ENCODE measurements at regions not wholly inside any gene's neighbourhood (a gene's known extent, or its start where the extent isn't known, plus 50 kb on each side); places are given as distances from the start of the nearest gene placed in this dataset.
"Not testable (repeated sequence)": the region's sequence is repeated elsewhere in the genome, so short reads cannot be mapped to it uniquely, and the experiment has no call there.

DNA sequence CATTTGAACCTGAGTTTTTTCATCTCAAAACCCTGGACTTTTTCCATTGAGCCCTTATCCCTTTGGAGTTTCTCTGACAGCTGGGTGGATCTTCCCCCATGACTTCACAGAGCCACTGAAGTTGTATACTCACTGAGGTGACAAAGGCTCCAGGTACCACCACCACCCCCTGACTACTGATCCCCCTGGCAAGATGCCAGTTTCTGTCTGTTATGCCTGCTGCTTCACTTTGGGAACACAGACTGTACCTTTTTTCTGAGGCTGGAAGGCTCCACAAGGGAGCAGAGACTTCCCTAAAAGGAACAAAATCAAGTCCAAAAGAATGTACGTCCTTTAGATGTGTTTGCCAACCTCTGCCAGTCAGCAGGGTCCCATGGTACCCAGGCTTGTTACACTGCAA lies 160.3 kb upstream of the JADE1 start:
- H3K36me3 ChIP-seq (ENCODE audit: control insufficient read depth in 2 of 2, insufficient read depth in 1 of 2, low read length in 2 of 2): no peaks in the 10 kb centered on the region
- H3K4me1 ChIP-seq (ENCODE audit: control insufficient read depth, insufficient read depth, low read length): no peaks in the 10 kb centered on the region
- H3K4me3 ChIP-seq (ENCODE audit: low read depth, low read length): no peak overlapping the region
- ChIA-PET POLR2A (no interaction called here), CTCF (no interaction called here)
- H3K9me3 ChIP-seq (ENCODE audit: control insufficient read depth, insufficient read depth, low read depth, low read length): no peaks in the 10 kb centered on the region
- no peak for TF ChIP-seq ZSCAN16 (tag by site-specific recombination; IDR thresholded peaks at IDR 0.05)
- TF ChIP-seq ZNF610 (tag by site-specific recombination; IDR thresholded peaks at IDR 0.05; ENCODE audit: borderline replicate concordance): no peak
- no peak for TF ChIP-seq ZNF366 (tag by site-specific recombination; conservative IDR thresholded peaks at IDR 0.05)
- H3K27ac ChIP-seq (ENCODE audit: extremely low read depth, low read depth, low read length): no peak overlapping the region

DNA sequence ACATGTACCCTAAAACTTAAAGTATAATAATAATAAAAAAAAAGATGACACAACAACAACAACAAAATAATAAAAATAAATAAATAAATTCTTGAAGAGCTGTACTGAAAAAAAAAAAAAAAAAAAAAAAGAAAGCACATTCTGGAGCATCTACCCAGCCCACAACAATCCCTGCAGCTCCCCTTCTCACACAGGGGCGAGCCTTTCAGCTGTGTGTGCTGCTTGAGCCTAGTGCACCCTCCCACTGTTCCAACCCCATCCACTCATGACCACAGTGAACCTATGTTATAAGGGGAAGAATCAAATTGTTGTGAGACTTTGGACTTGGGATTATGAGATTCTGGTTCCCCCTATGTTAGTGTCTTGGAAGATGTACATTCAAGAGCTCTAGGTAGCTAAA lies 161.5 kb upstream of the JADE1 start:
- CTCF ChIA-PET: no interaction called here
- POLR2A ChIA-PET: no interaction called here
- no peak overlapping the region for H3K4me3 ChIP-seq (ENCODE audit: low read depth, low read length)

DNA sequence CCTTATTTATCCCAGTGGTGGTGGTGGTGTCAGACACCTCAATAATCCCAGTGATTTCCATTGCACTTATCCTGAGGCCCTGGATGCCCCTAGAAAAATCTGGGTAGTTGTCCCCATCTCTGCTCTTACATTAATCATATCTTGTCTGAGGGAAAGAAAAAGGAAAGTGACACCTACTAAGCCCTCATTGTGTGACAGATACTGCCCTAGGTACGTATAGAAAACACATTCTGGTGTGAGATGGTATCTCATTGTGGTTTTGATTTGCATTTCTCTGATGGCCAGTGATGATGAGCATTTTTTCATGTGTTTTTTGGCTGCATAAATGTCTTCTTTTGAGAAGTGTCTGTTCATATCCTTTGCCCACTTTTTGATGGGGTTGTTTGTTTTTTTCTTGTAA lies 162.6 kb upstream of the JADE1 start:
- CTCF ChIA-PET; H3K9me3 ChIP-seq (ENCODE audit: control insufficient read depth, insufficient read depth, low read depth, low read length); H3K4me1 ChIP-seq (ENCODE audit: control insufficient read depth, insufficient read depth, low read length); POLR2A ChIA-PET; H3K36me3 ChIP-seq (ENCODE audit: control insufficient read depth in 2 of 2, insufficient read depth in 1 of 2, low read length in 2 of 2); H3K4me3 ChIP-seq (ENCODE audit: low read depth, low read length); H3K27ac ChIP-seq (ENCODE audit: extremely low read depth, low read depth, low read length): not testable (repeated sequence)

More for the DNA sequence above, 161.5 kb upstream of the JADE1 start:
- H3K9me3 ChIP-seq (ENCODE audit: control insufficient read depth, insufficient read depth, low read depth, low read length): no peaks in the 10 kb centered on the region
- no peak for TF ChIP-seq ZNF132 (tag by site-specific recombination; IDR thresholded peaks at IDR 0.05; ENCODE audit: borderline replicate concordance)
- TF ChIP-seq ZFP69B (tag by site-specific recombination; IDR thresholded peaks at IDR 0.05): no peak
- no peak for TF ChIP-seq MEIS1 (CRISPR knock-in tag; IDR thresholded peaks at IDR 0.05; ENCODE audit: borderline replicate concordance)
- TF ChIP-seq FEZF1 (tag by site-specific recombination; IDR thresholded peaks at IDR 0.05): no peak
- TF ChIP-seq GLIS2 (tag by site-specific recombination; IDR thresholded peaks at IDR 0.05): no peak
- no peak for TF ChIP-seq ZBTB20 (tag by site-specific recombination; IDR thresholded peaks at IDR 0.05)
- TF ChIP-seq ZNF654 (tag by site-specific recombination; IDR thresholded peaks at IDR 0.05; ENCODE audit: low read depth): no peak
- TF ChIP-seq, protein P1, sequence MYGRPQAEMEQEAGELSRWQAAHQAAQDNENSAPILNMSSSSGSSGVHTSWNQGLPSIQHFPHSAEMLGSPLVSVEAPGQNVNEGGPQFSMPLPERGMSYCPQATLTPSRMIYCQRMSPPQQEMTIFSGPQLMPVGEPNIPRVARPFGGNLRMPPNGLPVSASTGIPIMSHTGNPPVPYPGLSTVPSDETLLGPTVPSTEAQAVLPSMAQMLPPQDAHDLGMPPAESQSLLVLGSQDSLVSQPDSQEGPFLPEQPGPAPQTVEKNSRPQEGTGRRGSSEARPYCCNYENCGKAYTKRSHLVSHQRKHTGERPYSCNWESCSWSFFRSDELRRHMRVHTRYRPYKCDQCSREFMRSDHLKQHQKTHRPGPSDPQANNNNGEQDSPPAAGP (tag by site-specific recombination; IDR thresholded peaks at IDR 0.05): no peak
- TF ChIP-seq ZNF341 (tag by site-specific recombination; IDR thresholded peaks at IDR 0.05; ENCODE audit: low read depth): no peak
- TF ChIP-seq, protein P2, sequence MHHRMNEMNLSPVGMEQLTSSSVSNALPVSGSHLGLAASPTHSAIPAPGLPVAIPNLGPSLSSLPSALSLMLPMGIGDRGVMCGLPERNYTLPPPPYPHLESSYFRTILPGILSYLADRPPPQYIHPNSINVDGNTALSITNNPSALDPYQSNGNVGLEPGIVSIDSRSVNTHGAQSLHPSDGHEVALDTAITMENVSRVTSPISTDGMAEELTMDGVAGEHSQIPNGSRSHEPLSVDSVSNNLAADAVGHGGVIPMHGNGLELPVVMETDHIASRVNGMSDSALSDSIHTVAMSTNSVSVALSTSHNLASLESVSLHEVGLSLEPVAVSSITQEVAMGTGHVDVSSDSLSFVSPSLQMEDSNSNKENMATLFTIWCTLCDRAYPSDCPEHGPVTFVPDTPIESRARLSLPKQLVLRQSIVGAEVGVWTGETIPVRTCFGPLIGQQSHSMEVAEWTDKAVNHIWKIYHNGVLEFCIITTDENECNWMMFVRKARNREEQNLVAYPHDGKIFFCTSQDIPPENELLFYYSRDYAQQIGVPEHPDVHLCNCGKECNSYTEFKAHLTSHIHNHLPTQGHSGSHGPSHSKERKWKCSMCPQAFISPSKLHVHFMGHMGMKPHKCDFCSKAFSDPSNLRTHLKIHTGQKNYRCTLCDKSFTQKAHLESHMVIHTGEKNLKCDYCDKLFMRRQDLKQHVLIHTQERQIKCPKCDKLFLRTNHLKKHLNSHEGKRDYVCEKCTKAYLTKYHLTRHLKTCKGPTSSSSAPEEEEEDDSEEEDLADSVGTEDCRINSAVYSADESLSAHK (tag by site-specific recombination; IDR thresholded peaks at IDR 0.05): no peak
- TF ChIP-seq ZSCAN16 (tag by site-specific recombination; IDR thresholded peaks at IDR 0.05): no peak
- no peak for TF ChIP-seq ZFHX2 (tag by site-specific recombination; conservative IDR thresholded peaks at IDR 0.05)
- no peak for TF ChIP-seq ZNF555 (tag by site-specific recombination; conservative IDR thresholded peaks at IDR 0.05)
- TF ChIP-seq, protein P3, sequence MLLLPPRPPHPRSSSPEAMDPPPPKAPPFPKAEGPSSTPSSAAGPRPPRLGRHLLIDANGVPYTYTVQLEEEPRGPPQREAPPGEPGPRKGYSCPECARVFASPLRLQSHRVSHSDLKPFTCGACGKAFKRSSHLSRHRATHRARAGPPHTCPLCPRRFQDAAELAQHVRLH (tag by site-specific recombination; IDR thresholded peaks at IDR 0.05): no peak
- no peak for TF ChIP-seq EGR2 (tag by site-specific recombination; IDR thresholded peaks at IDR 0.05; ENCODE audit: low read depth)
- TF ChIP-seq ZNF701 (tag by site-specific recombination; IDR thresholded peaks at IDR 0.05): no peak
- no peak overlapping the region for H3K27ac ChIP-seq (ENCODE audit: extremely low read depth, low read depth, low read length)
- H3K4me1 ChIP-seq (ENCODE audit: control insufficient read depth, insufficient read depth, low read length): no peaks in the 10 kb centered on the region
- H3K36me3 ChIP-seq (ENCODE audit: control insufficient read depth in 2 of 2, insufficient read depth in 1 of 2, low read length in 2 of 2): no peaks in the 10 kb centered on the region

DNA sequence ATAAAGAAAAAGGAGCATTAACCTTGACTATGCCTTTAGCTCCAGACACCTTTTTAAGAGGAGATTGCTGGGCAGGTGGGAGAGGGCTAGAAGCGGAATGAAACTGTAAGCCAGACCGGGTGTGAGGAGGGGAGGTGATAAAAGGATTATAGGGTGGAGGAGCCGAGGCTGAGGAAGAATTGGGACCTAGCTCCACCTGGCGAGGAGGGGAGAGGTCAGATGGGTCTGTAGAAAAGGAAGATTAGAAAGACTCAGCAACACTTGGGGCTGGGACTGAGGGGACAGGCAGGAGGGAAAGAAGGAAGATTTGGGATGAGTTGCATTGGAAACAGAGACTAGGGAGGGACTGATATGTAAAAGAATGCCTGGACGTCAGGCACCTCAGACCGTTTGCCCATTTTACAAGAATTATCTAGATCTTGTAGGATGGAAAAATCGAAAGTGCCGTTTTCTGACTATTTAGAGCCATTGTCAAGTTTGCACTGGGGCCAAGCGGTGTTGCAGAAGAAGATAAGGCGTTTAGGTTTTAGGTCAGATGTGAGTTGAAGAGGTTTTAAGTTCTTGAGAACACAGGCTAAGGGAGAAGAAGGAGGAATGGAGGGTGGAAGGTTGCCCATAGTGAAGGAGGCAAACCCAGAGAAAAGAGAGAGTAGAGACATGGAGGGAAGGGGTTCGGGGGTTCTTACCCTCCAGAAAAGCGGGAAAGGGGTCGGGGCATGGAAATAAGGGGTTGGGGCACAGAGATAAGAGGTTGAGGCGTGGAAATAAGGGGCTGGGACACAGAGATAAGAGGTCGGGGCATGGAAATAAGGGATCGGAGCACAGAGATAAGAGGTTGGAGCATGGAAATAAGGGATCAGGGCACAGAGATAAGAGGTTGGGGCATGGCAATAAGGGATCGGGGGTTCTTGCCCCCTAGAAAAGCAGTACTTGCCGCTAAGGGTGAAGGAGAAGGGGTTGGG lies 164.5 kb upstream of the JADE1 start:
- H3K36me3 ChIP-seq (ENCODE audit: control insufficient read depth in 2 of 2, insufficient read depth in 1 of 2, low read length in 2 of 2); H3K4me1 ChIP-seq (ENCODE audit: control insufficient read depth, insufficient read depth, low read length); CTCF ChIA-PET; H3K27ac ChIP-seq (ENCODE audit: extremely low read depth, low read depth, low read length); POLR2A ChIA-PET; H3K9me3 ChIP-seq (ENCODE audit: control insufficient read depth, insufficient read depth, low read depth, low read length); H3K4me3 ChIP-seq (ENCODE audit: low read depth, low read length): not testable (repeated sequence)

DNA sequence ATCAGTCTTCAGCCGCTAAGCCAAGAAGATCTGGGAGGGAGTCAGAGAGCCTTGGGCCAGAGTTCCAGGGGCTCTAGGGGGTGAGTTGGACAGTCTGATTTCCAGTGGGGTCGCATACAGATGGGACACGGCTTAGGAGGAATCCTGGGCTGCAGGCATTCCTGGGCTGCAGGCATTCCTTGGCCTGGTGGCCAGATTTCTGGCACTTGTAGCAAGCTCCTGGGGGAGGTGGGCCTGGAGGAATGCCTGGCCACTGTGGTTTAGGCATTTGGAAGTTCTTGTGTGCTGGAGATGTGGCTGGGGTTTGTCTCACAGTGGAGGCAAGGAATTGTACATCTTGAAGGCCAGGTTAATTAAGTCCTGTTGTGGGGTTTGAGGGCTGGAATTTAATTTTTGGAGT lies 165.4 kb upstream of the JADE1 start:
- H3K9me3 ChIP-seq (ENCODE audit: control insufficient read depth, insufficient read depth, low read depth, low read length); H3K36me3 ChIP-seq (ENCODE audit: control insufficient read depth in 2 of 2, insufficient read depth in 1 of 2, low read length in 2 of 2); H3K27ac ChIP-seq (ENCODE audit: extremely low read depth, low read depth, low read length); CTCF ChIA-PET; H3K4me3 ChIP-seq (ENCODE audit: low read depth, low read length); POLR2A ChIA-PET; H3K4me1 ChIP-seq (ENCODE audit: control insufficient read depth, insufficient read depth, low read length): not testable (repeated sequence)

DNA sequence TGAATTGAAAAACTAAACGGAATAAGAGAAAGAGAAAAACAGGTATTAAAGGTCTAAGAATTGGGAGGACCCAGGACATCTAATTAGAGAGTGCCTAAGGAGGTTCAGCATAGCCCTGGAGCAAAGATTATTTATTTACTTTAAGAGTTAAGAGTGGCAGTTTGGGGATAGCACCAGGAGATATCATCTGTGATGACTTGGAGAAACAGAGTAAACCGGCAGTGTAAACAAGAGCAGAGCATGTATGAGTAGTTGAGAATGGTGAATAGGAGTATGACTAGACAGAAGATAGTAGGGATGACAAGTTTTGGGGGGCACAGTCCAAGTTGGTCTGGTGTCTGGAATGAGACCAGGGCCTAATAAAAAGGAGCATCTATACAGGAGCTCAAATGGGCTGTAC lies 167.9 kb upstream of the JADE1 start:
- H3K27ac ChIP-seq (ENCODE audit: extremely low read depth, low read depth, low read length); H3K4me3 ChIP-seq (ENCODE audit: low read depth, low read length); POLR2A ChIA-PET; H3K9me3 ChIP-seq (ENCODE audit: control insufficient read depth, insufficient read depth, low read depth, low read length); H3K4me1 ChIP-seq (ENCODE audit: control insufficient read depth, insufficient read depth, low read length); H3K36me3 ChIP-seq (ENCODE audit: control insufficient read depth in 2 of 2, insufficient read depth in 1 of 2, low read length in 2 of 2); CTCF ChIA-PET: not testable (repeated sequence)

Measured in HEK293 (cell line).